Pancreas (tissue), 10 donors: ENCODE measurements at regions not wholly inside any gene's neighbourhood (a gene's known extent, or its start where the extent isn't known, plus 50 kb on each side); places are given as distances from the start of the nearest gene placed in this dataset.

Experiments used
- ATAC-seq, 4 donors: fragments of 200-7000 bp; cut with Tn5 transposase; one replicate each; pipeline versions ENCODE4 v1.8.0 to v1.9.1; 2020; ENCODE audit warnings: mild to moderate bottlenecking in 4 of 4, moderate library complexity in 4 of 4
- DNase-seq, 6 donors: peaks; one replicate each; pipeline ENCODE4 v3.0.0-alpha.2; 2020
- FAIRE-seq: peaks from 2 replicates; lab custom pipeline; 2012; peaks lifted over from hg19 to GRCh38; lab: Jason Lieb, UNC
- H3K27ac ChIP-seq, 4 donors: fragments of 200-600 bp; sonication (generic); 1 replicate in 3 of 4; 2 replicates in 1 of 4; pipeline versions ENCODE4 v1.5.0 to v1.8.0; 2020
- H3K27me3 ChIP-seq, 4 donors: fragments of 200-600 bp; one replicate each; pipeline ENCODE4 v1.8.0; 2021
- H3K36me3 ChIP-seq, 3 donors: fragments of 200-600 bp; sonication (generic) in 1 of 3; one replicate each; pipeline versions ENCODE4 v1.5.0 to v1.8.0; 2020 to 2021
- H3K4me1 ChIP-seq, 3 donors: fragments of 200-600 bp; one replicate each; pipeline ENCODE4 v1.8.0; 2021
- H3K4me3 ChIP-seq, 4 donors: fragments of 200-600 bp; sonication (generic) in 2 of 4; one replicate each; pipeline versions ENCODE4 v1.5.0 to v1.8.0; 2020 to 2021
- H3K9me3 ChIP-seq, 4 donors: fragments of 200-600 bp; one replicate each; pipeline ENCODE4 v1.8.0; 2021
- CTCF ChIP-seq, 4 donors: fragments of 200-600 bp; sonication (generic) in 3 of 4; IDR thresholded peaks; one replicate each; pipeline versions ENCODE4 v1.5.0 to v1.8.0; 2021; ENCODE audit warnings: antibody characterized with exemption in 4 of 4
- WGBS, 2 donors: extraction: QIAGEN DNeasy Blood & Tissue Kit; methylation state at CpG; one replicate each; pipeline ENCODE4 v1.1.7; 2013; 5-methylcytosine and 5-hydroxymethylcytosine counted together
- intact Hi-C, 3 donors: fragments of 100-400 bp; cut with DNase I; formaldehyde crosslinking; loops; one replicate each; pipeline versions ENCODE4 v1.11.1 to v1.14.2; 2022
- donor health status: healthy with polysubstance abuse.
- donor health status: DM: no; HTN: no; CAD: no; lungs with moderate emphysema.
- donor health status: DM: no; HTN: no; CAD: no.
- donor health status: control.
- donor health status: control.
- donor health status: Bipolar disorder and iron deficiency.
- donor health status: DM: yes; HTN: yes; CAD: no.
- donor health status: DM: no; HTN: no; CAD: no.
- donor health status: DM: no; HTN: no; CAD: no.
- donor health status: DM: yes; HTN: yes; CAD: no.

GRCh38 chr18:45277908-45278307, 337.4 kb upstream of the SLC14A2 start:
- intact Hi-C loops: loop anchor here in 1 of 3 donors (10.0 kb wide), 1 partner anchor 107 kb away; no protein-coding TSS in a partner anchor
- no peak overlapping the region for H3K27ac ChIP-seq
- H3K9me3 ChIP-seq: no peaks in the 10 kb centered on the region
- H3K4me3 ChIP-seq: no peak overlapping the region
- H3K4me1 ChIP-seq: peaks cover 0 to 8% (median 0%) of the 10 kb centered on the region in 3 donors
- DNase-seq: no peak
- H3K36me3 ChIP-seq: no peaks in the 10 kb centered on the region
- 93 to 94% methylated on average over 4 of the region's 4 CpGs for WGBS, 2 donors
- no peak for ATAC-seq
- no peak for FAIRE-seq
- TF ChIP-seq CTCF (IDR thresholded peaks at IDR 0.05): no peak
- H3K27me3 ChIP-seq: no peaks in the 10 kb centered on the region

- no peaks in the 10 kb centered on the region for H3K36me3 ChIP-seq
- TF ChIP-seq CTCF (IDR thresholded peaks at IDR 0.05): no peak
- intact Hi-C loops: no loop called here
- no peak overlapping the region for H3K4me3 ChIP-seq
- no peak for FAIRE-seq
- no peaks in the 10 kb centered on the region for H3K27me3 ChIP-seq
- no peaks in the 10 kb centered on the region for H3K9me3 ChIP-seq
- H3K4me1 ChIP-seq: no peaks in the 10 kb centered on the region
- DNase-seq: no peak
- 80 to 89% methylated on average over 10 of the region's 10 CpGs for WGBS, 2 donors
- H3K27ac ChIP-seq: no peak overlapping the region
- no peak for ATAC-seq
These were observed 334.6 kb upstream of the SLC14A2 start for GRCh38 chr18:45280481-45281276.

- no peak for ATAC-seq
- DNase-seq: no peak
- Histone ChIP-seq H3K4me3 (no peak overlapping the region), H3K36me3 (no peaks in the 10 kb centered on the region), H3K27ac (no peak overlapping the region), H3K4me1 (no peaks in the 10 kb centered on the region), H3K9me3 (no peaks in the 10 kb centered on the region), H3K27me3 (no peaks in the 10 kb centered on the region)
- intact Hi-C loops: no loop called here
- TF ChIP-seq CTCF (IDR thresholded peaks at IDR 0.05): no peak
- 86 to 91% methylated on average over 5 of the region's 5 CpGs for WGBS, 2 donors
- FAIRE-seq: no peak
These were observed 333.0 kb upstream of the SLC14A2 start for GRCh38 chr18:45282101-45282812.

GRCh38 chr18:45284174-45284573, 331.1 kb upstream of the SLC14A2 start:
- Histone ChIP-seq H3K36me3 (no peaks in the 10 kb centered on the region), H3K27ac (no peak overlapping the region), H3K4me1 (no peaks in the 10 kb centered on the region), H3K4me3 (no peak overlapping the region), H3K27me3 (no peaks in the 10 kb centered on the region), H3K9me3 (no peaks in the 10 kb centered on the region)
- intact Hi-C loops: no loop called here
- no peak for ATAC-seq
- WGBS, 2 donors: 98 to 99% methylated on average over 2 of the region's 2 CpGs
- no peak for TF ChIP-seq CTCF (IDR thresholded peaks at IDR 0.05)
- no peak for DNase-seq
- FAIRE-seq: no peak

GRCh38 chr18:45284851-45285250, 330.4 kb upstream of the SLC14A2 start:
- TF ChIP-seq CTCF (IDR thresholded peaks at IDR 0.05): no peak
- Histone ChIP-seq H3K4me3 (no peak overlapping the region), H3K9me3 (no peaks in the 10 kb centered on the region), H3K36me3 (no peaks in the 10 kb centered on the region), H3K27me3 (no peaks in the 10 kb centered on the region), H3K27ac (no peak overlapping the region), H3K4me1 (no peaks in the 10 kb centered on the region)
- intact Hi-C loops: no loop called here
- FAIRE-seq (no peak), ATAC-seq (no peak), DNase-seq (no peak)
